ENCODE measurements at regions not wholly inside any gene's neighbourhood (a gene's known extent, or its start where the extent isn't known, plus 50 kb on each side); places are given as distances from the start of the nearest gene placed in this dataset.
A peak's percentile ranks its signal among the peaks of the same experiment; 100 is the strongest.
"Not testable (repeated sequence)": the region's sequence is repeated elsewhere in the genome, so short reads cannot be mapped to it uniquely, and the experiment has no call there.

DNA sequence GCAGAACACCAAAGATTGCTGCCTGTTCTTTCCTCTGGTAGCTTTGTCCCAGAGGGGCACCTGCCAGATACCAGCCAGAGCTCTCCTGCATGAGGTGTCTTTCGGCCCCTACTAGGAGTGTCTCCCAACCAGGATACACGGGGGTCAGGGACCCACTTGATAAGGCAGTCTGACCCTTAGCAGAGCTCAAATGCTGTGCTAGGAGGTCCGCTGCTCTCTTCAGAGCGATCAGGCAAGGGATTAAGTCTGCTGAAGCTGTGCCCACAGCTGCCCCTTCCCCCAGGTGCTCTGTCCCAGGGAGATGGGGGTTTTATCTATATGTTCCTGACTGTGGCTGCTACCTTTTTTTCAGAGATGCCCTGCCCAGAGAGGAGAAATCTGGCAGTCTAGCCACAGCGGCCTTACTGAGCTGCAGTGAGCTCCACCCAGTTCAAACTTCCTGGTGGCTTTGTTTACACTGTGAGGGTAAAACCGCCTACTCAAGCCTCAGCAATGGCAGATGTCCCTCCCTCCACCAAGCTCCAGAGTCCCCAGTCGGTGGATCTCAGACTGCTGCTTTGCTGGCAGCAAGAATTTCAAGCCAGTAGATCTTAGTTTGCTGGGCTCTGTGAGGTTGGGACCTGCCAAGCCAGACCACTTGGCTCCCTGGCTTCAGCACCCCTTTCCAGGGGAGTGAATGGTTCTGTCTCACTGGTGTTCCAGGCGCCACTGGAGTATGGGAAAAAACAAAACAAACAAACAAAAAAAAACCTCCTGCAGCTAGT lies 52.0 kb upstream of the TMTC2 start:
- not testable (repeated sequence) for DNase-seq

DNA sequence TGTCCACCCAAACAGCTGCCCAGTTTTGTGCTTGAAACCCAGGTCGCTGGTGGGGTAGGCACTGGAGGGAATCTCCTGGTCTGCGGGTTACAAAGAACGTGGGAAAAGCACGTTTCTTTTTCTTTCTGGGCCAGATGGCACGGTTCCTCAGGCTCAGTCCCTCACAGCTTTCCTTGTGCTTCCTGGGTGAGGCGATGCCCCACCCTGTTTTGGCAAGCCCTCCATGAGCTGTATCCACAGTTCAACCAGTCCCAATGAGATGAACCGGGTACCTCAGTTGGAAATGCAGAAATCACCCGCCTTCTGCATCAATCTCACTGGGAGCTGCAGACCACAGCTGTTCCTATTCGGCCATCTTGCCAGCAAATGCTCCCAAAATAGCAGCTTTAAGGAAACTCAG lies 51.4 kb upstream of the TMTC2 start:
- peak; percentile 30 for DNase-seq
